ENCODE measurements at regions not wholly inside any gene's neighbourhood (a gene's known extent, or its start where the extent isn't known, plus 50 kb on each side); places are given as distances from the start of the nearest gene placed in this dataset.
A peak's percentile ranks its signal among the peaks of the same experiment; 100 is the strongest.

- H3K9me3 ChIP-seq (ENCODE audit: low read length), result no peaks in the 10 kb centered on the region
- DNase-seq (ENCODE audit: low spot score), result peak; percentile 41
- H3K79me2 ChIP-seq (ENCODE audit: insufficient read depth, low read length), result no peaks in the 10 kb centered on the region
- H4K20me1 ChIP-seq (ENCODE audit: insufficient read depth, low read length), result no peaks in the 10 kb centered on the region
- H3K27ac ChIP-seq (ENCODE audit: extremely low read length, insufficient read depth, low read length), result no peak overlapping the region
- intact Hi-C loops (cut with micrococcal nuclease; ENCODE audit: unreplicated experiment) (no loop called here), in situ Hi-C loops (cut with HindIII; ENCODE audit: extremely low pct_ligation_motif_present, low pct_unique_long_range_greater_than_20kb) (no loop called here)
- no TSS peak for BruUV-seq (replicated peaks)
- ChIA-PET CTCF (ENCODE audit: low intra/inter-chr PET ratio, low total read pairs) (interaction anchor here (0.7 kb wide), 1 partner anchor 248 kb away, joined by 3 read pairs; no protein-coding TSS in a partner anchor), POLR2A (no interaction called here)
- FAIRE-seq, result no peak
- H3K4me1 ChIP-seq (ENCODE audit: insufficient read depth, low read length), result no peaks in the 10 kb centered on the region
- H3K27me3 ChIP-seq (ENCODE audit: control insufficient read depth in 1 of 2, insufficient read depth in 2 of 2, low read length in 2 of 2), result no peaks in the 10 kb centered on the region
- no peak overlapping the region for H3K9ac ChIP-seq (ENCODE audit: insufficient read depth, low read depth, low read length)
- WGBS (ENCODE audit: low lambda C conversion rate), result 0% methylated on average over 2 of the region's 7 CpGs
- no peak overlapping the region for H3K4me3 ChIP-seq (replicated peaks in 1 of 3; ENCODE audit: insufficient read depth in 1 of 3, low read depth in 2 of 3, low read length in 3 of 3)
- no peaks in the 10 kb centered on the region for H3K36me3 ChIP-seq (replicated peaks in 1 of 2; ENCODE audit: control insufficient read depth in 1 of 2, insufficient read depth in 2 of 2, low read length in 2 of 2)
- peak; percentile 98 for ATAC-seq
- no peak overlapping the region for H2AFZ ChIP-seq (ENCODE audit: low read length)
- no peak overlapping the region for H3K4me2 ChIP-seq (ENCODE audit: low read depth, low read length)
- no peak for TF ChIP-seq MEF2D (CRISPR knock-in tag; IDR thresholded peaks at IDR 0.05)
- no peak for TF ChIP-seq ZBTB38 (CRISPR knock-in tag; IDR thresholded peaks at IDR 0.05)
- TF ChIP-seq CTCF (CRISPR knock-in tag; IDR thresholded peaks at IDR 0.05), result peak; percentile 69
- TF ChIP-seq ZBTB33 (CRISPR knock-in tag; IDR thresholded peaks at IDR 0.05), result no peak
- no peak for TF ChIP-seq RAD51 (IDR thresholded peaks at IDR 0.05; ENCODE audit: borderline replicate concordance)
- TF ChIP-seq SMARCE1 (IDR thresholded peaks at IDR 0.05; ENCODE audit: borderline replicate concordance), result no peak
- TF ChIP-seq ZNF788 (CRISPR knock-in tag; IDR thresholded peaks at IDR 0.05; ENCODE audit: borderline replicate concordance), result no peak
- TF ChIP-seq TGIF2 (CRISPR knock-in tag; IDR thresholded peaks at IDR 0.05), result no peak
- no peak for TF ChIP-seq ZNF10 (CRISPR knock-in tag; IDR thresholded peaks at IDR 0.05; ENCODE audit: borderline replicate concordance, low read depth)
- no peak for TF ChIP-seq KLF9 (CRISPR knock-in tag; IDR thresholded peaks at IDR 0.05; ENCODE audit: low read depth)
- TF ChIP-seq ZNF264 (CRISPR knock-in tag; IDR thresholded peaks at IDR 0.05), result no peak
- TF ChIP-seq CREB1 (IDR thresholded peaks at IDR 0.05), result 0 out of 2 replicates have a peak, but pooled peaks have one; percentile 27
- TF ChIP-seq CREB1 (CRISPR knock-in tag; IDR thresholded peaks at IDR 0.05), result no peak
- no peak for TF ChIP-seq FOSL1 (CRISPR knock-in tag; IDR thresholded peaks at IDR 0.05; ENCODE audit: borderline replicate concordance)
- TF ChIP-seq SKI (IDR thresholded peaks at IDR 0.05; ENCODE audit: partially characterized antibody), result no peak
- peak; percentile 56 for TF ChIP-seq XRCC5 (optimal IDR thresholded peaks at IDR 0.05; ENCODE audit: low read length)
- no peak for TF ChIP-seq ZFP37 (CRISPR knock-in tag; IDR thresholded peaks at IDR 0.05; ENCODE audit: borderline replicate concordance)
- TF ChIP-seq ZNF292 (CRISPR knock-in tag; IDR thresholded peaks at IDR 0.05; ENCODE audit: borderline replicate concordance, low read depth), result no peak
- TF ChIP-seq DMTF1 (CRISPR knock-in tag; IDR thresholded peaks at IDR 0.05), result no peak
- TF ChIP-seq ZNF256 (CRISPR knock-in tag; conservative IDR thresholded peaks at IDR 0.05), result no peak
- no peak for TF ChIP-seq TAF1 (CRISPR knock-in tag; IDR thresholded peaks at IDR 0.05)
- TF ChIP-seq ZNF652 (CRISPR knock-in tag; IDR thresholded peaks at IDR 0.05; ENCODE audit: borderline replicate concordance, low read depth), result peak; percentile 68; the same call in 1 of the 2 replicates
Observed at GRCh38 chr7:142535123-142535779, 214.0 kb upstream of the PRSS1 start.
